ENCODE measurements at regions not wholly inside any gene's neighbourhood (a gene's known extent, or its start where the extent isn't known, plus 50 kb on each side); places are given as distances from the start of the nearest gene placed in this dataset.

DNA sequence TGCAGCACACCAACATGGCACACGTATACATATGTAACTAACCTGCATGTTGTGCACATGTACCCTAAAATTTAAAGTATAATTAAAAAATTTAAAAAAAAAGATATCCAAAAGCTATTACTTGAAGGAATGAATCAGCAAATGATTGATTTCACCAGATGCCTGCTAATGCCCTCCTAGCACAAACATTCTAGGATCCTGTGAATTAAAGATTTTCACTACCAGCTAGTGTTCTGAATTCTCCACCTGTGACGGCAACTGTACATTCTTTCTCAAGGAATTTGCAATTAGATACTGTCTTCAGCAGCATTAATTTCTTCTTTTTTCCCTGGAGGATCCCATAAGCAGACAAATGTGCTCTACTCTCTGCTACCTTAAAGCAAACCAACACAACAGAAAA is 694.9 kb downstream of the NTRK3 start:
- WGBS, 2 donors = 89 to 93% methylated on average over 2 of the region's 2 CpGs
- peaks cover 0 to 4% (median 0%) of the 10 kb centered on the region in 7 donors for H3K27me3 ChIP-seq
- ATAC-seq (no peak), DNase-seq (no peak)
- intact Hi-C loops (cut with DNase I) = no loop called here
- no peaks in the 10 kb centered on the region for H3K9me3 ChIP-seq
- H3K27ac ChIP-seq = no peak overlapping the region
- no peak overlapping the region for H3K4me3 ChIP-seq
- no peaks in the 10 kb centered on the region for H3K36me3 ChIP-seq
- H3K4me1 ChIP-seq = no peaks in the 10 kb centered on the region
- TF ChIP-seq, protein P1, sequence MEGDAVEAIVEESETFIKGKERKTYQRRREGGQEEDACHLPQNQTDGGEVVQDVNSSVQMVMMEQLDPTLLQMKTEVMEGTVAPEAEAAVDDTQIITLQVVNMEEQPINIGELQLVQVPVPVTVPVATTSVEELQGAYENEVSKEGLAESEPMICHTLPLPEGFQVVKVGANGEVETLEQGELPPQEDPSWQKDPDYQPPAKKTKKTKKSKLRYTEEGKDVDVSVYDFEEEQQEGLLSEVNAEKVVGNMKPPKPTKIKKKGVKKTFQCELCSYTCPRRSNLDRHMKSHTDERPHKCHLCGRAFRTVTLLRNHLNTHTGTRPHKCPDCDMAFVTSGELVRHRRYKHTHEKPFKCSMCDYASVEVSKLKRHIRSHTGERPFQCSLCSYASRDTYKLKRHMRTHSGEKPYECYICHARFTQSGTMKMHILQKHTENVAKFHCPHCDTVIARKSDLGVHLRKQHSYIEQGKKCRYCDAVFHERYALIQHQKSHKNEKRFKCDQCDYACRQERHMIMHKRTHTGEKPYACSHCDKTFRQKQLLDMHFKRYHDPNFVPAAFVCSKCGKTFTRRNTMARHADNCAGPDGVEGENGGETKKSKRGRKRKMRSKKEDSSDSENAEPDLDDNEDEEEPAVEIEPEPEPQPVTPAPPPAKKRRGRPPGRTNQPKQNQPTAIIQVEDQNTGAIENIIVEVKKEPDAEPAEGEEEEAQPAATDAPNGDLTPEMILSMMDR (IDR thresholded peaks at IDR 0.05) = no peak

DNA sequence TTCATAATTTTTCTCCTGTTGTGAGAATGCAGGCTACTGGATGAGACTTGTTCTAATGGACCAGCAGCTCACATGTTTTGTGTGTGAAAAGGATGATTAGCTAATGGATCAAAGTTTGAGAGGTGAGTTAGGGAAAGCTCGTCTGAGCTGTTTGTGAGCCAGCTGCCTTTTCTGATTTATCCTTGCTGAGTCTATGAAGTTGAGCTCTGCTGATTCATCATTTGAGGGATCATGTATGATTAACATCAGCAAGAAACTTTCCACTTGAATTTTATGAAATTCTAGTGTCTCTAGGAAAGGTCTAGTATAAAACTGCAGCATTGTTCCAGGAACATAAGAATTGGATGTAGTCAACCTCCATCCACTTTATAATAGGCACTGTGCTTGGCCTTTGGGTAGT is 698.7 kb downstream of the NTRK3 start:
- intact Hi-C loops (cut with DNase I) = no loop called here
- no peaks in the 10 kb centered on the region for H3K4me1 ChIP-seq
- WGBS, 2 donors = 52 to 61% methylated on average over 1 of the region's 1 CpG
- H3K27me3 ChIP-seq = peaks cover 0 to 4% (median 0%) of the 10 kb centered on the region in 7 donors
- no peaks in the 10 kb centered on the region for H3K36me3 ChIP-seq
- TF ChIP-seq, protein P1 (IDR thresholded peaks at IDR 0.05) = no peak
- ATAC-seq (no peak), DNase-seq (no peak)
- H3K27ac ChIP-seq = no peak overlapping the region
- H3K9me3 ChIP-seq = peaks cover 0 to 27% (median 4%) of the 10 kb centered on the region in 11 donors
- H3K4me3 ChIP-seq = no peak overlapping the region

DNA sequence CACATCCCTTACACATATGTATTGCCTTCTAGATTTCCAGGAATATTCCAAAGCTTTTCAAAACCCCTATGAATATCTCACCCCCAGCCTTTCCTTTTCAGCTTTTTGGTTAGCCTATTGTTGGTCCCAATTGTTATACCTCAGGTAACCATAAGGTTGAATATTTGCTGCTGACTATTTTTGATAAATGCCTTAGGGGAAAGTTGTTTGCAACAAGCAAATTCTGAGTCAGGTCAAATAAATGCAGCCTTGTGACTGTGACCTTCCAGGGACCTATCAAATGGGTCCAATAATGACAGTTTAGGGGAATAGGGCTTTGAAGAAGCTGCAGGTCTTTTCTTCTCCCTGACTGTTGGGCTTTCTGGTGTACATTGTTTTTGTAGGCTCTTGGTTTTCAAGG is 699.7 kb downstream of the NTRK3 start:
- intact Hi-C loops (cut with DNase I) = no loop called here
- TF ChIP-seq, protein P1 (IDR thresholded peaks at IDR 0.05) = no peak
- Histone ChIP-seq H3K36me3 (no peaks in the 10 kb centered on the region), H3K4me1 (no peaks in the 10 kb centered on the region), H3K27ac (no peak overlapping the region), H3K4me3 (no peak overlapping the region), H3K9me3 (peaks cover 0 to 27% (median 4%) of the 10 kb centered on the region in 11 donors), H3K27me3 (peaks cover 0 to 4% (median 0%) of the 10 kb centered on the region in 7 donors)
- no peak for DNase-seq
- ATAC-seq = no peak

DNA sequence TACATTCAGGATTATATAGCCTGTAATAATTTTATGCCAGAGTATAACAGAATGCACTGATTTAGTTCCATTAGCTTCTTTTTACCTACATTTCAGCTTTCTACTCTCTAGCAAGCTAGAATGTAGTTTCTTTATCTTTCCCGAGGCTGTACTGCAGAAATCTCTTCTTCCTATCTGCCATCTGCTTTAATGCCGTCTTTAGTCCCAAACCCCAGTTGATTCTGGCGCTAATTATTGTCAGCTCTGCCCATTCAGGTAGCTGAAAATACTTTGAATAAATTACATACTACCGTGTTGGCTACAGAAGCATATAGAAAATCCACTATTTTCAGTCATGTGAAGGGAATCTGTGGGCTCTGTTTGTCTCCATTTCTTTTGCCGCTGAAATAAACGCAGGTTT is 706.7 kb downstream of the NTRK3 start:
- Histone ChIP-seq H3K36me3 (no peaks in the 10 kb centered on the region), H3K4me3 (no peak overlapping the region), H3K27ac (no peak overlapping the region), H3K4me1 (peaks cover 0 to 7% (median 0%) of the 10 kb centered on the region in 9 donors), H3K27me3 (no peaks in the 10 kb centered on the region), H3K9me3 (peaks cover 0 to 18% (median 4%) of the 10 kb centered on the region in 11 donors)
- TF ChIP-seq, protein P1 (IDR thresholded peaks at IDR 0.05) = no peak
- 82 to 85% methylated on average over 6 of the region's 6 CpGs for WGBS, 2 donors
- ATAC-seq (no peak), DNase-seq (no peak)
- intact Hi-C loops (cut with DNase I) = no loop called here
